ENCODE measurements at regions not wholly inside any gene's neighbourhood (a gene's known extent, or its start where the extent isn't known, plus 50 kb on each side); places are given as distances from the start of the nearest gene placed in this dataset.

DNA sequence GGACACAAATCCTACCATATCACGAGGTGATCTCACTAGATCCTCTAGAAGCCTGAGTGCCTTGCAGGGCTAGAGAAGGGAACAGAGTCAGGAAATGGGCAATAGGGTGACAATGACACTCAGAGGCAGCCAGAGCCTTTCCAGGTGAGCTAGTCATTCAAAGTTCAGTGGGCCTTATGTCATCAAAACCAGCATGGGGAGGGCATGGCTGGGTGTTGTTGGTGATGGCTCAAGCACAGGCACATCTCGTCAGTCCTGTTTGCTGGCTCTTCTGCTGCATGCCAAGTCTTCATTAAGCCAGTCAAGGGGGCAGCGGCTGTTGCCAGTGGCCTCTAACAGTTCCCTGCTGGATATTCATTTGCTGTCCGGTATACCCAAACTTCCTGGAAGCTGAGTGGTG, 99.6 kb upstream of the USP24 start:
- TF ChIP-seq POLR2AphosphoS5 (IDR thresholded peaks at IDR 0.05; ENCODE audit: low read depth, low read length): no peak
- no peak for TF ChIP-seq POLR2A (IDR thresholded peaks at IDR 0.05; ENCODE audit: low read depth, low read length)
